ENCODE measurements at regions not wholly inside any gene's neighbourhood (a gene's known extent, or its start where the extent isn't known, plus 50 kb on each side); places are given as distances from the start of the nearest gene placed in this dataset.

- TF ChIP-seq BCL11A (tag by site-specific recombination; IDR thresholded peaks at IDR 0.05; ENCODE audit: low read depth) (no peak), ZNF133 (tag by site-specific recombination; IDR thresholded peaks at IDR 0.05) (no peak), ZNF580 (tag by site-specific recombination; IDR thresholded peaks at IDR 0.05) (no peak)
- TF ChIP-seq, protein P1, sequence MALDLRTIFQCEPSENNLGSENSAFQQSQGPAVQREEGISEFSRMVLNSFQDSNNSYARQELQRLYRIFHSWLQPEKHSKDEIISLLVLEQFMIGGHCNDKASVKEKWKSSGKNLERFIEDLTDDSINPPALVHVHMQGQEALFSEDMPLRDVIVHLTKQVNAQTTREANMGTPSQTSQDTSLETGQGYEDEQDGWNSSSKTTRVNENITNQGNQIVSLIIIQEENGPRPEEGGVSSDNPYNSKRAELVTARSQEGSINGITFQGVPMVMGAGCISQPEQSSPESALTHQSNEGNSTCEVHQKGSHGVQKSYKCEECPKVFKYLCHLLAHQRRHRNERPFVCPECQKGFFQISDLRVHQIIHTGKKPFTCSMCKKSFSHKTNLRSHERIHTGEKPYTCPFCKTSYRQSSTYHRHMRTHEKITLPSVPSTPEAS (tag by site-specific recombination; IDR thresholded peaks at IDR 0.05), result no peak
These were observed 147.4 kb upstream of the STAC start (continued) for GRCh38 chr3:36232797-36233489.

DNA sequence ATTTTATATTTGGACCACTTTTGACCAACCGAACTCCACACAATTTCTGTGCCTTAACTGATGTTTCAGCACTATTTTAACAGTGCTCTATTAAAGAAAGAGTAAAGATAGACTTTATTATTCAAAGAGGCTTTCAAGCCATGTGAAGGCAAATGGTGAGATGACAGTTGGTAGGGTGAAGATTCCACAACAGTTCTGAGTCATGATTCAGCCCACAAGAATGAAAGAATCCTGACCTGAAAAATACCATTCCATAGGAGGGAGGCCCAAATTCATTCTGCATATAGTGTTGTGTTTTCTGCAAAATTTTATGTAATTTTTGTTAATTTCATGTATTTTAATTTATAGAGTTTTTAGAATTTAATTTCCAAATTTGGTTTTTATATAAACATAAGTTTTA is 135.6 kb upstream of the STAC start:
- ChIA-PET CTCF (no interaction called here), POLR2A (no interaction called here)
- H3K4me3 ChIP-seq (ENCODE audit: low read depth, low read length), result no peak overlapping the region
- H3K36me3 ChIP-seq (ENCODE audit: control insufficient read depth in 2 of 2, insufficient read depth in 1 of 2, low read length in 2 of 2), result no peaks in the 10 kb centered on the region
- H3K4me1 ChIP-seq (ENCODE audit: control insufficient read depth, insufficient read depth, low read length), result no peaks in the 10 kb centered on the region
- H3K27ac ChIP-seq (ENCODE audit: extremely low read depth, low read depth, low read length), result no peak overlapping the region
- no peak for TF ChIP-seq ZNF585B (tag by site-specific recombination; IDR thresholded peaks at IDR 0.05)
- TF ChIP-seq, protein P2, sequence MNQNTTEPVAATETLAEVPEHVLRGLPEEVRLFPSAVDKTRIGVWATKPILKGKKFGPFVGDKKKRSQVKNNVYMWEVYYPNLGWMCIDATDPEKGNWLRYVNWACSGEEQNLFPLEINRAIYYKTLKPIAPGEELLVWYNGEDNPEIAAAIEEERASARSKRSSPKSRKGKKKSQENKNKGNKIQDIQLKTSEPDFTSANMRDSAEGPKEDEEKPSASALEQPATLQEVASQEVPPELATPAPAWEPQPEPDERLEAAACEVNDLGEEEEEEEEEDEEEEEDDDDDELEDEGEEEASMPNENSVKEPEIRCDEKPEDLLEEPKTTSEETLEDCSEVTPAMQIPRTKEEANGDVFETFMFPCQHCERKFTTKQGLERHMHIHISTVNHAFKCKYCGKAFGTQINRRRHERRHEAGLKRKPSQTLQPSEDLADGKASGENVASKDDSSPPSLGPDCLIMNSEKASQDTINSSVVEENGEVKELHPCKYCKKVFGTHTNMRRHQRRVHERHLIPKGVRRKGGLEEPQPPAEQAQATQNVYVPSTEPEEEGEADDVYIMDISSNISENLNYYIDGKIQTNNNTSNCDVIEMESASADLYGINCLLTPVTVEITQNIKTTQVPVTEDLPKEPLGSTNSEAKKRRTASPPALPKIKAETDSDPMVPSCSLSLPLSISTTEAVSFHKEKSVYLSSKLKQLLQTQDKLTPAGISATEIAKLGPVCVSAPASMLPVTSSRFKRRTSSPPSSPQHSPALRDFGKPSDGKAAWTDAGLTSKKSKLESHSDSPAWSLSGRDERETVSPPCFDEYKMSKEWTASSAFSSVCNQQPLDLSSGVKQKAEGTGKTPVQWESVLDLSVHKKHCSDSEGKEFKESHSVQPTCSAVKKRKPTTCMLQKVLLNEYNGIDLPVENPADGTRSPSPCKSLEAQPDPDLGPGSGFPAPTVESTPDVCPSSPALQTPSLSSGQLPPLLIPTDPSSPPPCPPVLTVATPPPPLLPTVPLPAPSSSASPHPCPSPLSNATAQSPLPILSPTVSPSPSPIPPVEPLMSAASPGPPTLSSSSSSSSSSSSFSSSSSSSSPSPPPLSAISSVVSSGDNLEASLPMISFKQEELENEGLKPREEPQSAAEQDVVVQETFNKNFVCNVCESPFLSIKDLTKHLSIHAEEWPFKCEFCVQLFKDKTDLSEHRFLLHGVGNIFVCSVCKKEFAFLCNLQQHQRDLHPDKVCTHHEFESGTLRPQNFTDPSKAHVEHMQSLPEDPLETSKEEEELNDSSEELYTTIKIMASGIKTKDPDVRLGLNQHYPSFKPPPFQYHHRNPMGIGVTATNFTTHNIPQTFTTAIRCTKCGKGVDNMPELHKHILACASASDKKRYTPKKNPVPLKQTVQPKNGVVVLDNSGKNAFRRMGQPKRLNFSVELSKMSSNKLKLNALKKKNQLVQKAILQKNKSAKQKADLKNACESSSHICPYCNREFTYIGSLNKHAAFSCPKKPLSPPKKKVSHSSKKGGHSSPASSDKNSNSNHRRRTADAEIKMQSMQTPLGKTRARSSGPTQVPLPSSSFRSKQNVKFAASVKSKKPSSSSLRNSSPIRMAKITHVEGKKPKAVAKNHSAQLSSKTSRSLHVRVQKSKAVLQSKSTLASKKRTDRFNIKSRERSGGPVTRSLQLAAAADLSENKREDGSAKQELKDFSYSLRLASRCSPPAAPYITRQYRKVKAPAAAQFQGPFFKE (tag by site-specific recombination; IDR thresholded peaks at IDR 0.05; ENCODE audit: borderline replicate concordance), result no peak
- no peaks in the 10 kb centered on the region for H3K9me3 ChIP-seq (ENCODE audit: control insufficient read depth, insufficient read depth, low read depth, low read length)

- TF ChIP-seq ZNF501 (tag by site-specific recombination; IDR thresholded peaks at IDR 0.05) (no peak), SP7 (tag by site-specific recombination; IDR thresholded peaks at IDR 0.05) (no peak), IKZF3 (tag by site-specific recombination; IDR thresholded peaks at IDR 0.05) (no peak), ZBTB44 (tag by site-specific recombination; IDR thresholded peaks at IDR 0.05) (no peak), ZNF174 (tag by site-specific recombination; IDR thresholded peaks at IDR 0.05) (no peak), SCRT1 (tag by site-specific recombination; IDR thresholded peaks at IDR 0.05; ENCODE audit: borderline replicate concordance) (no peak), ZNF624 (tag by site-specific recombination; IDR thresholded peaks at IDR 0.05) (no peak), ZNF239 (tag by site-specific recombination; IDR thresholded peaks at IDR 0.05) (no peak)
- TF ChIP-seq, protein P3, sequence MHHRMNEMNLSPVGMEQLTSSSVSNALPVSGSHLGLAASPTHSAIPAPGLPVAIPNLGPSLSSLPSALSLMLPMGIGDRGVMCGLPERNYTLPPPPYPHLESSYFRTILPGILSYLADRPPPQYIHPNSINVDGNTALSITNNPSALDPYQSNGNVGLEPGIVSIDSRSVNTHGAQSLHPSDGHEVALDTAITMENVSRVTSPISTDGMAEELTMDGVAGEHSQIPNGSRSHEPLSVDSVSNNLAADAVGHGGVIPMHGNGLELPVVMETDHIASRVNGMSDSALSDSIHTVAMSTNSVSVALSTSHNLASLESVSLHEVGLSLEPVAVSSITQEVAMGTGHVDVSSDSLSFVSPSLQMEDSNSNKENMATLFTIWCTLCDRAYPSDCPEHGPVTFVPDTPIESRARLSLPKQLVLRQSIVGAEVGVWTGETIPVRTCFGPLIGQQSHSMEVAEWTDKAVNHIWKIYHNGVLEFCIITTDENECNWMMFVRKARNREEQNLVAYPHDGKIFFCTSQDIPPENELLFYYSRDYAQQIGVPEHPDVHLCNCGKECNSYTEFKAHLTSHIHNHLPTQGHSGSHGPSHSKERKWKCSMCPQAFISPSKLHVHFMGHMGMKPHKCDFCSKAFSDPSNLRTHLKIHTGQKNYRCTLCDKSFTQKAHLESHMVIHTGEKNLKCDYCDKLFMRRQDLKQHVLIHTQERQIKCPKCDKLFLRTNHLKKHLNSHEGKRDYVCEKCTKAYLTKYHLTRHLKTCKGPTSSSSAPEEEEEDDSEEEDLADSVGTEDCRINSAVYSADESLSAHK (tag by site-specific recombination; IDR thresholded peaks at IDR 0.05), result no peak
- TF ChIP-seq, protein P4, sequence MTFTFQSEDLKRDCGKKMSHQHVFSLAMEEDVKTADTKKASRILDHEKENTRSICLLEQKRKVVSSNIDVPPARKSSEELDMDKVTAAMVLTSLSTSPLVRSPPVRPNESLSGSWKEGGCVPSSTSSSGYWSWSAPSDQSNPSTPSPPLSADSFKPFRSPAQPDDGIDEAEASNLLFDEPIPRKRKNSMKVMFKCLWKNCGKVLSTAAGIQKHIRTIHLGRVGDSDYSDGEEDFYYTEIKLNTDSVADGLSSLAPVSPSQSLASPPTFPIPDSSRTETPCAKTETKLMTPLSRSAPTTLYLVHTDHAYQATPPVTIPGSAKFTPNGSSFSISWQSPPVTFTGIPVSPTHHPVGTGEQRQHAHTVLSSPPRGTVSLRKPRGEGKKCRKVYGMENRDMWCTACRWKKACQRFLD (tag by site-specific recombination; IDR thresholded peaks at IDR 0.05), result no peak
- CTCF ChIA-PET, result interaction anchor here (0.7 kb wide), 1 partner anchor 284 kb away, joined by 3 read pairs; no protein-coding TSS in a partner anchor
- POLR2A ChIA-PET, result no interaction called here
- Histone ChIP-seq H3K4me1 (ENCODE audit: control insufficient read depth, insufficient read depth, low read length) (no peaks in the 10 kb centered on the region), H3K36me3 (ENCODE audit: control insufficient read depth in 2 of 2, insufficient read depth in 1 of 2, low read length in 2 of 2) (no peaks in the 10 kb centered on the region), H3K27ac (ENCODE audit: extremely low read depth, low read depth, low read length) (no peak overlapping the region), H3K9me3 (ENCODE audit: control insufficient read depth, insufficient read depth, low read depth, low read length) (no peaks in the 10 kb centered on the region), H3K4me3 (ENCODE audit: low read depth, low read length) (no peak overlapping the region)
These were observed 131.9 kb upstream of the STAC start for GRCh38 chr3:36248374-36248773.

Measured in HEK293 (cell line).